ENCODE measurements at regions not wholly inside any gene's neighbourhood (a gene's known extent, or its start where the extent isn't known, plus 50 kb on each side); places are given as distances from the start of the nearest gene placed in this dataset.

DNA sequence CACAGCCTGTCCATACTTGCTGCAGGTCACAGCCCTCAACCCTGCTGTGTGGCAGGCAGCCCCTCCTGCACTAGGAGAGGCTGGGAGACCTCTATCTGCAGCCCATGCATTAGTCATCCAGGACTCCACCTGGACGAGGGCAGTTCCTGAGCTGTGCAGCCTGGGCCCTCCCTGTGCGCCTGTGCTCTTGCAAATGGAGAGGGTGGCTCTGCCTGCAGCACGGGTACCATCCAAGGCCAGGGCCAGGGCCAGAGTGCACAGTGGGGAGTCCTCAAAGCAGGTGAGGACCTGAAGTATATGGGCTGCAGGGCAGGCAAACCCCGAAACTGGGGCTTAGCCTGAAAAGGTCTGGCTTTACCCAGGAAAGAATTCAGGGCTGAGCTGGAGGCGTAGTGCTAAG is 89.8 kb upstream of the PHACTR3 start:
- TF ChIP-seq CTCF (IDR thresholded peaks at IDR 0.05) = no peak
- no peak for TF ChIP-seq POLR2A (IDR thresholded peaks at IDR 0.05)
